ENCODE measurements at regions not wholly inside any gene's neighbourhood (a gene's known extent, or its start where the extent isn't known, plus 50 kb on each side); places are given as distances from the start of the nearest gene placed in this dataset.

- ATAC-seq: peak; percentile 62
Measured at GRCh38 chr4:144575181-144575580, 70.8 kb upstream of the HHIP start.

GRCh38 chr4:144578681-144579080 is 67.3 kb upstream of the HHIP start:
- H3K79me2 ChIP-seq (replicated peaks; ENCODE audit: insufficient read depth): no peaks in the 10 kb centered on the region
- no peaks in the 10 kb centered on the region for H3K9me3 Mint-ChIP-seq
- H3K9me2 ChIP-seq (ENCODE audit: insufficient read depth): 0 out of 2 replicates have a peak, but pooled peaks cover 4% of the 10 kb centered on the region
- H2AFZ ChIP-seq: no peak overlapping the region
- no peak overlapping the region for H3K4me2 ChIP-seq
- no peaks in the 10 kb centered on the region for H3K36me3 Mint-ChIP-seq (ENCODE audit: low read depth)
- peaks cover 3% of the 10 kb centered on the region; the same call in 1 of the 2 replicates for H3K4me1 ChIP-seq (ENCODE audit: insufficient read depth)
- H3K4me1 Mint-ChIP-seq: no peaks in the 10 kb centered on the region
- TF ChIP-seq EZH2phosphoT487 (IDR thresholded peaks at IDR 0.05; ENCODE audit: unreplicated experiment) (no peak), ZNF114 (CRISPR knock-in tag; IDR thresholded peaks at IDR 0.05) (no peak), ZNF331 (CRISPR knock-in tag; IDR thresholded peaks at IDR 0.05; ENCODE audit: low read depth) (no peak), JUNB (IDR thresholded peaks at IDR 0.05; ENCODE audit: unreplicated experiment) (no peak), NANOG (IDR thresholded peaks at IDR 0.05; ENCODE audit: borderline replicate concordance) (no peak), STAT1 (IDR thresholded peaks at IDR 0.05; ENCODE audit: unreplicated experiment) (no peak), EZH2 (IDR thresholded peaks at IDR 0.05; ENCODE audit: low read depth, unreplicated experiment) (no peak)
- H3K4me3 Mint-ChIP-seq: no peak overlapping the region
- no peaks in the 10 kb centered on the region for H3K36me3 ChIP-seq (ENCODE audit: insufficient read depth)
- DNase-seq (ENCODE audit: low spot score): no peak
- no peak overlapping the region for H3K27ac ChIP-seq (ENCODE audit: low read depth)
- no peaks in the 10 kb centered on the region for H3K27me3 Mint-ChIP-seq (ENCODE audit: insufficient read depth, low read depth, poor library complexity)
- ATAC-seq: no peak
- no peak overlapping the region for H3K27ac Mint-ChIP-seq
- H3K27me3 ChIP-seq (ENCODE audit: insufficient read depth): no peaks in the 10 kb centered on the region
- H3K4me3 ChIP-seq: no peak overlapping the region
- no peaks in the 10 kb centered on the region for H4K20me1 ChIP-seq (replicated peaks; ENCODE audit: insufficient read depth)
- no peaks in the 10 kb centered on the region for H3F3A ChIP-seq (replicated peaks; ENCODE audit: low read depth)

More at GRCh38 chr4:144575181-144575580, 70.8 kb upstream of the HHIP start:
- Histone ChIP-seq H3K36me3 (ENCODE audit: insufficient read depth) (no peaks in the 10 kb centered on the region), H3K79me2 (replicated peaks; ENCODE audit: insufficient read depth) (no peaks in the 10 kb centered on the region), H2AFZ (no peak overlapping the region), H3K4me2 (no peak overlapping the region), H3K4me1 (ENCODE audit: insufficient read depth) (peaks cover 3% of the 10 kb centered on the region; the same call in 1 of the 2 replicates), H3K9me2 (ENCODE audit: insufficient read depth) (0 out of 2 replicates have a peak, but pooled peaks cover 4% of the 10 kb centered on the region), H3K27me3 (ENCODE audit: insufficient read depth) (no peaks in the 10 kb centered on the region), H3F3A (replicated peaks; ENCODE audit: low read depth) (no peaks in the 10 kb centered on the region), H3K4me3 (no peak overlapping the region), H4K20me1 (replicated peaks; ENCODE audit: insufficient read depth) (no peaks in the 10 kb centered on the region), H3K27ac (ENCODE audit: low read depth) (no peak overlapping the region)
- Mint-ChIP-seq H3K4me1 (peaks cover under 1% of the 10 kb centered on the region; the same call in 1 of the 3 replicates), H3K4me3 (no peak overlapping the region), H3K27ac (no peak overlapping the region), H3K27me3 (ENCODE audit: insufficient read depth, low read depth, poor library complexity) (no peaks in the 10 kb centered on the region), H3K36me3 (ENCODE audit: low read depth) (no peaks in the 10 kb centered on the region), H3K9me3 (no peaks in the 10 kb centered on the region)
- no peak for TF ChIP-seq ZNF331 (CRISPR knock-in tag; IDR thresholded peaks at IDR 0.05; ENCODE audit: low read depth)
- TF ChIP-seq EZH2 (IDR thresholded peaks at IDR 0.05; ENCODE audit: low read depth, unreplicated experiment): no peak
- no peak for TF ChIP-seq ZNF114 (CRISPR knock-in tag; IDR thresholded peaks at IDR 0.05)
- no peak for TF ChIP-seq JUNB (IDR thresholded peaks at IDR 0.05; ENCODE audit: unreplicated experiment)
- no peak for TF ChIP-seq NANOG (IDR thresholded peaks at IDR 0.05; ENCODE audit: borderline replicate concordance)
- TF ChIP-seq CREB1 (CRISPR knock-in tag; IDR thresholded peaks at IDR 0.05; ENCODE audit: low read depth): no peak
- peak; percentile 27 to 60 for TF ChIP-seq CTCF (conservative IDR thresholded peaks at IDR 0.05; ENCODE audit: low read depth in 2 of 2)
- TF ChIP-seq STAT1 (IDR thresholded peaks at IDR 0.05; ENCODE audit: unreplicated experiment): no peak
- DNase-seq (ENCODE audit: low spot score): peak; percentile 23
